GF-D8 (cell line): ENCODE measurements at regions not wholly inside any gene's neighbourhood (a gene's known extent, or its start where the extent isn't known, plus 50 kb on each side); places are given as distances from the start of the nearest gene placed in this dataset.
"Not testable (repeated sequence)": the region's sequence is repeated elsewhere in the genome, so short reads cannot be mapped to it uniquely, and the experiment has no call there.

ENCODE experiments used
- DNase-seq: peaks from one replicate; lab custom pipeline; 2025; lab: John Stamatoyannopoulos, UW

- no peak for DNase-seq
Measured at GRCh38 chr3:124636101-124636862, 94.0 kb upstream of the UMPS start.

- no peak for DNase-seq
Measured at GRCh38 chr3:124636863-124637296, 93.4 kb upstream of the UMPS start.

GRCh38 chr3:124639406-124640237 is 90.6 kb upstream of the UMPS start:
- no peak for DNase-seq

GRCh38 chr3:124640635-124641306 is 89.5 kb upstream of the UMPS start:
- no peak for DNase-seq

- DNase-seq = no peak
Measured at GRCh38 chr3:124643453-124643852, 86.8 kb upstream of the UMPS start.

GRCh38 chr3:124646186-124646585 is 84.1 kb upstream of the UMPS start:
- not testable (repeated sequence) for DNase-seq

- DNase-seq = no peak
Measured at GRCh38 chr3:124648551-124648950, 81.7 kb upstream of the UMPS start.

- DNase-seq = no peak
Measured at GRCh38 chr3:124650798-124651197, 79.5 kb upstream of the UMPS start.

- not testable (repeated sequence) for DNase-seq
Measured at GRCh38 chr3:124651416-124651815, 78.8 kb upstream of the UMPS start.

GRCh38 chr3:124652009-124652408 is 78.2 kb upstream of the UMPS start:
- DNase-seq = no peak

GRCh38 chr3:124653071-124653796 is 77.0 kb upstream of the UMPS start:
- no peak for DNase-seq

GRCh38 chr3:124653797-124654469 is 76.3 kb upstream of the UMPS start:
- no peak for DNase-seq

GRCh38 chr3:124654470-124654845 is 75.8 kb upstream of the UMPS start:
- no peak for DNase-seq

- DNase-seq = no peak
Measured at GRCh38 chr3:124656531-124656930, 73.7 kb upstream of the UMPS start.

GRCh38 chr3:124657138-124657537 is 73.1 kb upstream of the UMPS start:
- DNase-seq = no peak

GRCh38 chr3:124658270-124658669 is 72.0 kb upstream of the UMPS start:
- DNase-seq = no peak

- no peak for DNase-seq
Measured at GRCh38 chr3:124659175-124659574, 71.1 kb upstream of the UMPS start.

- no peak for DNase-seq
Measured at GRCh38 chr3:124660599-124660998, 69.7 kb upstream of the UMPS start.

GRCh38 chr3:124663690-124664089 is 66.6 kb upstream of the UMPS start:
- DNase-seq = no peak

GRCh38 chr3:124664804-124665203 is 65.4 kb upstream of the UMPS start:
- no peak for DNase-seq

- no peak for DNase-seq
Measured at GRCh38 chr3:124666067-124666466, 64.2 kb upstream of the UMPS start.

- DNase-seq = no peak
Measured at GRCh38 chr3:124669470-124669869, 60.8 kb upstream of the UMPS start.
